ENCODE measurements at regions not wholly inside any gene's neighbourhood (a gene's known extent, or its start where the extent isn't known, plus 50 kb on each side); places are given as distances from the start of the nearest gene placed in this dataset.

DNA sequence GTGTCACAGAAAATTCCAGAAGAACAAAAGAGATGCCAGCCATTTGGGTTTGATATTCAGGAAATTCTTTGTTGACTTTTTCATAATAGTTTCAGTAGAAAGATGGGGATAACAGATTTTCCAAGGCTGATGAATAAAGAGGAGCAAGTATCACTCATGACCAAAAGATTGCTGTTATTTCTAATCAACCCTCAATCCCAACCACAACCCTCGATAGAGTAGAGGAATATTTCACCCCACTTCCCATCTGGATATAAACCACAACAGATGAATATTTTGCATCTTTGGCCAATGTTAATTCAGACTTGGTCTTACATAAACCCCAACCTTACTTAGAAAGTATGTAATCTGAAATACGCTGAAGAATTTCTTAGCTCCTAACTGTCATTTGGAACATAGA, 232.4 kb downstream of the SEC16B start:
- no peak for TF ChIP-seq EZH2phosphoT487 (IDR thresholded peaks at IDR 0.05; ENCODE audit: borderline replicate concordance)
- TF ChIP-seq, protein P1, sequence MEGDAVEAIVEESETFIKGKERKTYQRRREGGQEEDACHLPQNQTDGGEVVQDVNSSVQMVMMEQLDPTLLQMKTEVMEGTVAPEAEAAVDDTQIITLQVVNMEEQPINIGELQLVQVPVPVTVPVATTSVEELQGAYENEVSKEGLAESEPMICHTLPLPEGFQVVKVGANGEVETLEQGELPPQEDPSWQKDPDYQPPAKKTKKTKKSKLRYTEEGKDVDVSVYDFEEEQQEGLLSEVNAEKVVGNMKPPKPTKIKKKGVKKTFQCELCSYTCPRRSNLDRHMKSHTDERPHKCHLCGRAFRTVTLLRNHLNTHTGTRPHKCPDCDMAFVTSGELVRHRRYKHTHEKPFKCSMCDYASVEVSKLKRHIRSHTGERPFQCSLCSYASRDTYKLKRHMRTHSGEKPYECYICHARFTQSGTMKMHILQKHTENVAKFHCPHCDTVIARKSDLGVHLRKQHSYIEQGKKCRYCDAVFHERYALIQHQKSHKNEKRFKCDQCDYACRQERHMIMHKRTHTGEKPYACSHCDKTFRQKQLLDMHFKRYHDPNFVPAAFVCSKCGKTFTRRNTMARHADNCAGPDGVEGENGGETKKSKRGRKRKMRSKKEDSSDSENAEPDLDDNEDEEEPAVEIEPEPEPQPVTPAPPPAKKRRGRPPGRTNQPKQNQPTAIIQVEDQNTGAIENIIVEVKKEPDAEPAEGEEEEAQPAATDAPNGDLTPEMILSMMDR (conservative IDR thresholded peaks at IDR 0.05; ENCODE audit: low read length): no peak
